CD4-positive, CD25-positive, alpha-beta regulatory T cell (primary cell): ENCODE measurements at regions not wholly inside any gene's neighbourhood (a gene's known extent, or its start where the extent isn't known, plus 50 kb on each side); places are given as distances from the start of the nearest gene placed in this dataset.

Experiments
- ATAC-seq, 2 donors: fragments of 150-1000 bp; cut with Tn5 transposase; one replicate each; pipeline ENCODE4 v1.10.0; 2021; ENCODE audit warnings: low read depth in 2 of 2, moderate number of reproducible peaks in 2 of 2, moderate library complexity in 1 of 2
- DNase-seq, 3 donors: peaks; one replicate each; pipeline versions ENCODE4 v3.0.0 to v3.0.0-alpha.2; 2012 to 2022; ENCODE audit warnings: mixed read lengths in 1 of 3
- H3K27ac ChIP-seq: one replicate; pipeline ENCODE4 v1.7.0; 2013; ENCODE audit warnings: mild to moderate bottlenecking, low read length; ENCODE audit not compliant: insufficient read depth, poor library complexity, severe bottlenecking
- H3K27me3 ChIP-seq: one replicate; pipeline ENCODE4 v1.7.0; 2013; ENCODE audit warnings: low read length; ENCODE audit not compliant: control insufficient read depth, insufficient read depth
- H3K36me3 ChIP-seq: one replicate; pipeline ENCODE4 v1.7.0; 2013; ENCODE audit warnings: mild to moderate bottlenecking, low read length, moderate library complexity; ENCODE audit not compliant: control insufficient read depth, insufficient read depth
- H3K4me1 ChIP-seq: 2 replicates; pipeline ENCODE4 v1.7.0; 2013; ENCODE audit warnings: mild to moderate bottlenecking, low read length; ENCODE audit not compliant: insufficient read depth, control insufficient read depth, poor library complexity, severe bottlenecking
- H3K4me3 ChIP-seq: one replicate; pipeline ENCODE4 v1.7.0; 2013; ENCODE audit warnings: low read depth, mild to moderate bottlenecking, low read length, moderate library complexity
- H3K9me3 ChIP-seq, 2 experiments: 1 replicate in 1 of 2; 2 replicates in 1 of 2; pipeline ENCODE4 v1.7.0; 2013; ENCODE audit warnings: low read length in 2 of 2, mild to moderate bottlenecking in 1 of 2, moderate library complexity in 1 of 2; ENCODE audit not compliant: control insufficient read depth in 2 of 2
- H3K27ac Mint-ChIP-seq, 3 donors: one replicate each; pipeline ENCODE4 v1.8.0; 2020 to 2022; ENCODE audit warnings: mild to moderate bottlenecking in 3 of 3, mixed read lengths in 3 of 3, moderate library complexity in 2 of 3
- H3K27me3 Mint-ChIP-seq: one replicate; pipeline ENCODE4 v1.8.0; 2022; ENCODE audit warnings: mild to moderate bottlenecking, mixed read lengths
- H3K36me3 Mint-ChIP-seq: one replicate; pipeline ENCODE4 v1.8.0; 2020; ENCODE audit warnings: mixed read lengths
- H3K4me1 Mint-ChIP-seq, 4 donors: one replicate each; pipeline ENCODE4 v1.8.0; 2020 to 2022; ENCODE audit warnings: mixed read lengths in 4 of 4, mild to moderate bottlenecking in 1 of 4
- H3K4me3 Mint-ChIP-seq, 4 donors: one replicate each; pipeline ENCODE4 v1.8.0; 2020 to 2022; ENCODE audit warnings: mild to moderate bottlenecking in 4 of 4, mixed read lengths in 4 of 4, moderate library complexity in 3 of 4
- H3K9me3 Mint-ChIP-seq, 7 donors: one replicate each; pipeline ENCODE4 v1.8.0; 2020 to 2022; ENCODE audit warnings: mixed read lengths in 7 of 7, mild to moderate bottlenecking in 3 of 7, moderate library complexity in 2 of 7

DNA sequence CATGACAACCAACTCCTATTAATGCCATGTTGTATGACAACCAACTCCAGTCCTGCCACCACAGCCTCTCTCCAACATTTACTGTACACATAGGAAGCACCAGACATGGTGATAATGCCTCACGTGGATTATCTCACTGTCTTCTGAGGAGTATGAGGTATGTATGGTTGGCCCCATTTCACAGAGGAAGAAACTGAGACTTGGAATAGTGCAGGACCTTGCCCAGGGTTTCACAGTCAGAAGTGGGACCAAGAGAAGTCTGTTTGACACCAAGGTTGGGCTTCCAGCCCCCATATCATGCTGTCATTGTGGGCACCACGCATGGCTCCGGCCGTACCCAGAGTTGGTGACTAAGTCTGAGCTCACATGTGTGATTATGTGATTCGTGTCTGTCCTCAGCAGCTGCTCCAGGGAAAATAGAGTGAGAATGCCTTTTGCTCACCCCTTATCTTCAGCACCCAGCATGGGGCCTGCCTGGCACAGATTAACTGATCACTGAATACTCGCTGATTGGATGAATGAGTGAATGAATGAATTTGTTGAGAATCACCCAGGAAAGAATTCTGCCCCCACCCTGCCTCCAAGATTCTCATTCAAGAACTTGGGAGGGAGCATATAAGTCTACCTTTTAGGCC is 204.1 kb upstream of the NLRP1 start:
- H3K27me3 Mint-ChIP-seq: peaks cover 28% of the 10 kb centered on the region
- H3K4me1 ChIP-seq: no peaks in the 10 kb centered on the region
- H3K4me3 ChIP-seq: no peak overlapping the region
- H3K27ac Mint-ChIP-seq: no peak overlapping the region
- H3K36me3 Mint-ChIP-seq: no peaks in the 10 kb centered on the region
- ATAC-seq (no peak), DNase-seq (no peak)
- H3K36me3 ChIP-seq: no peaks in the 10 kb centered on the region
- H3K9me3 Mint-ChIP-seq: peaks cover 4 to 17% (median 8%) of the 10 kb centered on the region in 7 donors
- peaks cover 6 to 7% of the 10 kb centered on the region in 2 experiments for H3K9me3 ChIP-seq
- peaks cover 2% of the 10 kb centered on the region for H3K27me3 ChIP-seq
- no peak overlapping the region for H3K27ac ChIP-seq
- H3K4me1 Mint-ChIP-seq: no peaks in the 10 kb centered on the region
- no peak overlapping the region for H3K4me3 Mint-ChIP-seq

- H3K4me1 ChIP-seq: no peaks in the 10 kb centered on the region
- H3K4me3 ChIP-seq: no peak overlapping the region
- no peaks in the 10 kb centered on the region for H3K36me3 ChIP-seq
- H3K9me3 Mint-ChIP-seq: peaks cover 4 to 16% (median 6%) of the 10 kb centered on the region in 7 donors
- peaks cover 33% of the 10 kb centered on the region for H3K27me3 Mint-ChIP-seq
- no peak for DNase-seq
- H3K4me1 Mint-ChIP-seq: no peaks in the 10 kb centered on the region
- H3K4me3 Mint-ChIP-seq: no peak overlapping the region
- no peak overlapping the region for H3K27ac ChIP-seq
- no peaks in the 10 kb centered on the region for H3K36me3 Mint-ChIP-seq
- H3K27me3 ChIP-seq: peaks cover 2% of the 10 kb centered on the region
- no peak overlapping the region for H3K27ac Mint-ChIP-seq
- ATAC-seq: no peak
- H3K9me3 ChIP-seq: peaks cover 6 to 8% of the 10 kb centered on the region in 2 experiments
These were observed 205.2 kb upstream of the NLRP1 start for GRCh38 chr17:5789528-5789927.

GRCh38 chr17:5793157-5793556 is 208.8 kb upstream of the NLRP1 start:
- no peaks in the 10 kb centered on the region for H3K36me3 Mint-ChIP-seq

GRCh38 chr17:5793899-5794298 is 209.6 kb upstream of the NLRP1 start:
- H3K36me3 ChIP-seq: no peaks in the 10 kb centered on the region
- Mint-ChIP-seq H3K4me1 (no peaks in the 10 kb centered on the region), H3K4me3 (no peak overlapping the region), H3K27me3 (peaks cover 27% of the 10 kb centered on the region), H3K36me3 (no peaks in the 10 kb centered on the region), H3K27ac (no peak overlapping the region), H3K9me3 (peaks cover 5 to 15% (median 7%) of the 10 kb centered on the region in 7 donors)
- no peak for ATAC-seq
- H3K9me3 ChIP-seq: peaks cover 6 to 8% of the 10 kb centered on the region in 2 experiments
- DNase-seq: no peak
- no peak overlapping the region for H3K27ac ChIP-seq
- H3K27me3 ChIP-seq: peaks cover 4% of the 10 kb centered on the region
- H3K4me1 ChIP-seq: no peaks in the 10 kb centered on the region
- H3K4me3 ChIP-seq: no peak overlapping the region

More at GRCh38 chr17:5793157-5793556, 208.8 kb upstream of the NLRP1 start:
- H3K27ac Mint-ChIP-seq: no peak overlapping the region
- DNase-seq: no peak
- no peaks in the 10 kb centered on the region for H3K36me3 ChIP-seq
- H3K4me3 Mint-ChIP-seq: no peak overlapping the region
- H3K27me3 Mint-ChIP-seq: peaks cover 27% of the 10 kb centered on the region
- no peaks in the 10 kb centered on the region for H3K4me1 ChIP-seq
- H3K27ac ChIP-seq: no peak overlapping the region
- H3K9me3 Mint-ChIP-seq: peaks cover 5 to 15% (median 7%) of the 10 kb centered on the region in 7 donors
- H3K9me3 ChIP-seq: peaks cover 6 to 8% of the 10 kb centered on the region in 2 experiments
- no peak for ATAC-seq
- H3K27me3 ChIP-seq: peaks cover 4% of the 10 kb centered on the region
- no peaks in the 10 kb centered on the region for H3K4me1 Mint-ChIP-seq
- H3K4me3 ChIP-seq: no peak overlapping the region

GRCh38 chr17:5794385-5794784 is 210.1 kb upstream of the NLRP1 start:
- Histone ChIP-seq H3K27ac (no peak overlapping the region), H3K36me3 (no peaks in the 10 kb centered on the region), H3K9me3 (peaks cover 6 to 8% of the 10 kb centered on the region in 2 experiments), H3K4me1 (no peaks in the 10 kb centered on the region), H3K4me3 (no peak overlapping the region), H3K27me3 (peaks cover 4% of the 10 kb centered on the region)
- H3K36me3 Mint-ChIP-seq: no peaks in the 10 kb centered on the region
- DNase-seq: no peak
- H3K27me3 Mint-ChIP-seq: peaks cover 26% of the 10 kb centered on the region
- ATAC-seq: no peak
- peaks cover 5 to 15% (median 7%) of the 10 kb centered on the region in 7 donors for H3K9me3 Mint-ChIP-seq
- H3K4me3 Mint-ChIP-seq: no peak overlapping the region
- no peaks in the 10 kb centered on the region for H3K4me1 Mint-ChIP-seq
- no peak overlapping the region for H3K27ac Mint-ChIP-seq

DNA sequence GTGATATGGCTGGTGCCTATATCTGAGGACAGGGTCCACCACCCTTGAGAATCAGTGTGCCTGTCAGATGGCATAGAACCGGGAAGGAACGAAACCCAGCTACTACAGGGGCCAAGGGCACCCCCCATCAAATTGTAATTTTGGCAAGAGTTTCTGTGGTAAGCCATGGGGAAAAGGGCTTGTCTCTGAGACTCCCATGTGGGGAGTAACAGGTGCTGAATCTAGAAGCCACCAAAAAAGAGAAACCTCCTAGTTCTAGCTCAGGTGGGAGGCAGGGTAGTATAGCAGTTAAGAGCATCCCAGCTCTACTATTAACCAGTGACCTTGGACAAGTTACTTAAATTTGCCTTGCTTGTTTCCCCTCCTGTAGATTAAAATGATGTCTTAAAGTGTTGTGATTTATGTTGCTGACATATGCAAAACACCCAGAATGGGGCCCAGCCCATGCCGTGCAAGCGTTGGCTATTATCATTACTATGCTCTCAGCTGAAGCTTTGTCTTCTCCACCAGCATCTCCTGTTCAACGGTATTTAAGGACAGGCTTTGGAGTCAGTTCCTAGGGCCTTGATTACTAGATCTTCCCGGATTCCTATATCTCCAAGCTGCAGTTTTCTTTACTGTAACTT is 210.7 kb upstream of the NLRP1 start:
- no peak for DNase-seq
- H3K4me1 Mint-ChIP-seq: no peaks in the 10 kb centered on the region
- H3K27ac Mint-ChIP-seq: no peak overlapping the region
- Histone ChIP-seq H3K27ac (no peak overlapping the region), H3K9me3 (peaks cover 6 to 8% of the 10 kb centered on the region in 2 experiments), H3K4me1 (no peaks in the 10 kb centered on the region), H3K4me3 (no peak overlapping the region), H3K36me3 (no peaks in the 10 kb centered on the region), H3K27me3 (peaks cover 4% of the 10 kb centered on the region)
- H3K4me3 Mint-ChIP-seq: no peak overlapping the region
- no peaks in the 10 kb centered on the region for H3K36me3 Mint-ChIP-seq
- H3K9me3 Mint-ChIP-seq: peaks cover 5 to 15% (median 7%) of the 10 kb centered on the region in 7 donors
- peaks cover 25% of the 10 kb centered on the region for H3K27me3 Mint-ChIP-seq
- ATAC-seq: no peak

DNA sequence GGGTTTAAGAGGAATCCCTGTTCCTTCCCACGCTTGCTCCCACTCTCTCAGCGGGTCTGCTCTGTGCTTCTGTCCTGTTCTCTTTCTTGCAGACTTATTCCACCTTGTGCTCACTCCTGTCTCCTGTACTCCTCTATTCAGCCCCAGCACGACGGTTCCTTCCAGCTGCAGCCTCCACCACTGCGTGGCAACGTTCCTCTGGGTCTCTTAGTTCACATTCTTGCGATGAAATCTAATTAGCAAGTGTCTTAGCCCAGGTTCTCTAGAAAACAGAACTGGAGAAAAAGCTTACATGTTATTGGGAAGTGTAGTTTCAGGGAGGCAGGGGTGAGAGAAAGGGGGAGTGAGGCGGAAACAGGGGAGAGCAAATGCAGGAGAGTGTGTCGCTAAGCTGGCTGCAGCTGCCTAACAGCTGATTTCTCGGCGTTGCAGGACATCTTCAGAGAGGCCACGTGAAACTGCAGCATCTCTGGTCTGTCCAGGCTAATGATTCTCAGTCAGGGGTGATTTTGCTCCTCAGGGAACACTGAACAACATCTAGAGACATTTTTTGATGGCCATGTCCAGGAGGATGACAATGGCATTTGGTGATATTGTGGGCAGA is 213.2 kb upstream of the NLRP1 start:
- no peak overlapping the region for H3K27ac ChIP-seq
- H3K27me3 ChIP-seq: peaks cover 4% of the 10 kb centered on the region
- H3K36me3 ChIP-seq: no peaks in the 10 kb centered on the region
- H3K27me3 Mint-ChIP-seq: peaks cover 17% of the 10 kb centered on the region
- H3K4me1 Mint-ChIP-seq: no peaks in the 10 kb centered on the region
- DNase-seq (no peak), ATAC-seq (no peak)
- no peak overlapping the region for H3K4me3 ChIP-seq
- H3K4me3 Mint-ChIP-seq: no peak overlapping the region
- H3K36me3 Mint-ChIP-seq: no peaks in the 10 kb centered on the region
- H3K4me1 ChIP-seq: no peaks in the 10 kb centered on the region
- peaks cover 4 to 7% (median 6%) of the 10 kb centered on the region in 7 donors for H3K9me3 Mint-ChIP-seq
- H3K27ac Mint-ChIP-seq: no peak overlapping the region
- H3K9me3 ChIP-seq: peaks cover 5 to 8% of the 10 kb centered on the region in 2 experiments
